ENCODE measurements at regions not wholly inside any gene's neighbourhood (a gene's known extent, or its start where the extent isn't known, plus 50 kb on each side); places are given as distances from the start of the nearest gene placed in this dataset.

DNA sequence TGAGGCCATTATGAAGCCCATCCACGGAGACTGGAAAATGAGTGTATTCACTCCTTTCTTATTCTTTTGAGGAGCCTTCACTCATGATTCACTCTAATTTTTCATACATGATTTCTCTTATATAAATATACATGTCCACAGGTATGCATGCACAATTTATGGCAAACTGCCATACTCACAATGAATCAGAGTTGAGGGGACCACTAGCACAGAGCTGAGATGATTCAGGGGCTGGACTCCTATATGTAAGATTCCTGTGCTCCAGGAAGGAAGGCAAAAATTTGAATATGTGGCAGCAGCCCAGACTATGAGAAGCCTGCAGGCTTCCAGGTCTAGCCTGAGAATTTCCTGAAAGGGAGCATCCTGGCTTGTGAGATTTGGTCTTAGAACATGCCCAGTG, 484.6 kb downstream of the PRELID2 start:
- TF ChIP-seq, protein P1, sequence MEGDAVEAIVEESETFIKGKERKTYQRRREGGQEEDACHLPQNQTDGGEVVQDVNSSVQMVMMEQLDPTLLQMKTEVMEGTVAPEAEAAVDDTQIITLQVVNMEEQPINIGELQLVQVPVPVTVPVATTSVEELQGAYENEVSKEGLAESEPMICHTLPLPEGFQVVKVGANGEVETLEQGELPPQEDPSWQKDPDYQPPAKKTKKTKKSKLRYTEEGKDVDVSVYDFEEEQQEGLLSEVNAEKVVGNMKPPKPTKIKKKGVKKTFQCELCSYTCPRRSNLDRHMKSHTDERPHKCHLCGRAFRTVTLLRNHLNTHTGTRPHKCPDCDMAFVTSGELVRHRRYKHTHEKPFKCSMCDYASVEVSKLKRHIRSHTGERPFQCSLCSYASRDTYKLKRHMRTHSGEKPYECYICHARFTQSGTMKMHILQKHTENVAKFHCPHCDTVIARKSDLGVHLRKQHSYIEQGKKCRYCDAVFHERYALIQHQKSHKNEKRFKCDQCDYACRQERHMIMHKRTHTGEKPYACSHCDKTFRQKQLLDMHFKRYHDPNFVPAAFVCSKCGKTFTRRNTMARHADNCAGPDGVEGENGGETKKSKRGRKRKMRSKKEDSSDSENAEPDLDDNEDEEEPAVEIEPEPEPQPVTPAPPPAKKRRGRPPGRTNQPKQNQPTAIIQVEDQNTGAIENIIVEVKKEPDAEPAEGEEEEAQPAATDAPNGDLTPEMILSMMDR (IDR thresholded peaks at IDR 0.05): no peak
- TF ChIP-seq POLR2A (IDR thresholded peaks at IDR 0.05): no peak

Measured in vagina (tissue), 2 donors.